ENCODE measurements at regions not wholly inside any gene's neighbourhood (a gene's known extent, or its start where the extent isn't known, plus 50 kb on each side); places are given as distances from the start of the nearest gene placed in this dataset.
A peak's percentile ranks its signal among the peaks of the same experiment; 100 is the strongest.

DNA sequence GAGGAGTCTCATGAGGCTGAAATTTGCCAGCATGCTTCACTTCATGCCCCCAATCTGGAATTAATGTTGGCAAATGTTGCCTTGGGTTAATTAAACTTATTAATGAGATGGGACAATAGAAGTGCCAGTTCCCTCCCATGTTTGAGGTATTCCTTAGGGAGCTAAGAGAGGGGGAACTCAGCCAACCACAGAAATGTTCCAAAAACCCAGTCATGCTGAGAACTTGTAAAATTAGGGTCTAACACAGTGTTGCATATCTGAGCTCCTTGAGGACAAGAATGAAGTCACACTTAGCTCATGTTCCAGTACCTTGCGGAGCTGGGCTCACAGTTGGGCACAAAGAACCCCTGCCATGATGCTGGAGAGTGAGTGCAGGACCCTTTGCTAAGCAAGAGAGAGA lies 89.4 kb downstream of the OAT start:
- H3K36me3 ChIP-seq = no peaks in the 10 kb centered on the region
- H3K4me3 ChIP-seq = no peak overlapping the region
- no peaks in the 10 kb centered on the region for H3K27me3 ChIP-seq
- H3K9me3 ChIP-seq = no peaks in the 10 kb centered on the region
- no peak overlapping the region for H3K27ac ChIP-seq
- WGBS = 100% methylated on average over 1 of the region's 1 CpG
- TF ChIP-seq CTCF (IDR thresholded peaks at IDR 0.05) = no peak
- no peak for TF ChIP-seq POLR2AphosphoS5 (IDR thresholded peaks at IDR 0.05)
- no peak for TF ChIP-seq POLR2A (IDR thresholded peaks at IDR 0.05)
- TF ChIP-seq EP300 (IDR thresholded peaks at IDR 0.05) = no peak
- no peaks in the 10 kb centered on the region for H3K4me1 ChIP-seq
- DNase-seq (ENCODE audit: low spot score in 2 of 2) = no peak

DNA sequence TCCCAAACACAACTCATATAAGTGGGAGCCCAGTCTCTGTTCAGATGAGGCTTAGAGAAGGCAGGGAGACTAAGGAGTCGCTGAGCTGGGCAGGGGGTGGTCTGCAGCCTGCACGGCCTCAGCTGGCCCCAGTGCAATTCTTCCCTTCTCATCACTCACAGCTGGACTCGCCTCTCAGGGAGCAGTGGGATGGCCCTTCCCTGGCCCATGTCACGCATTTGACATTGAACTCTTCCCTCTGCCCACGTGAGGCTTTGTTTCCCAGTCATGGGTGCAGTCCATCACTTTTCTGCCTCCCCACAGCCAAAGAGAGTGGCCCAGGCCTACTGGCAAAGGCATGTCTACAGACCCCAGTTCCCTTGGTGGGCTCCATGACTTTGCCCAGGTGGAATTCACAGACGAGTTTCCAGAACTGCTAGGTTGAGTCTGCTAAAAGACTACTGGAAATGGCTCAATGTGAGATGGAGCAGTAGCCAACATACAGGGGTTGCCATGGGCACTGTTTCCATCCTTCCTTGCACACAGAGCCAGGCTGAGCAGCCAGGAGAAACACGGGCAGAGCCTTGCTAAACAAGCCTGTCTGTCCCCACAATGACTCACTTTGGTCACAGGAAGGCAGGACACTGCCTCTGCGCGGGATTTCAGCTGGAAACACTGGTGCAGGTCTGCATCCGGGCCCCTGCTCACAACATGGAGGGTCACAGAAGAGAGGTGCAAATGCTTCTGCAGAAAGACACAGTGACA lies 90.1 kb downstream of the OAT start:
- H3K27me3 ChIP-seq = no peaks in the 10 kb centered on the region
- no peak for DNase-seq (ENCODE audit: low spot score in 2 of 2)
- no peak overlapping the region for H3K27ac ChIP-seq
- no peak overlapping the region for H3K4me3 ChIP-seq
- 77% methylated on average over 9 of the region's 10 CpGs for WGBS
- no peaks in the 10 kb centered on the region for H3K4me1 ChIP-seq
- TF ChIP-seq POLR2A (IDR thresholded peaks at IDR 0.05) (no peak), EP300 (IDR thresholded peaks at IDR 0.05) (no peak), POLR2AphosphoS5 (IDR thresholded peaks at IDR 0.05) (no peak), CTCF (IDR thresholded peaks at IDR 0.05) (no peak)
- H3K9me3 ChIP-seq = no peaks in the 10 kb centered on the region
- no peaks in the 10 kb centered on the region for H3K36me3 ChIP-seq

GRCh38 chr10:124325998-124326636 lies 92.6 kb downstream of the OAT start:
- Histone ChIP-seq H3K4me1 (no peaks in the 10 kb centered on the region), H3K9me3 (no peaks in the 10 kb centered on the region), H3K36me3 (no peaks in the 10 kb centered on the region), H3K27ac (no peak overlapping the region), H3K27me3 (no peaks in the 10 kb centered on the region), H3K4me3 (no peak overlapping the region)
- WGBS = 0% methylated on average over 1 of the region's 1 CpG
- no peak for DNase-seq (ENCODE audit: low spot score in 2 of 2)
- no peak for TF ChIP-seq CTCF (IDR thresholded peaks at IDR 0.05)
- TF ChIP-seq POLR2AphosphoS5 (IDR thresholded peaks at IDR 0.05) = no peak

DNA sequence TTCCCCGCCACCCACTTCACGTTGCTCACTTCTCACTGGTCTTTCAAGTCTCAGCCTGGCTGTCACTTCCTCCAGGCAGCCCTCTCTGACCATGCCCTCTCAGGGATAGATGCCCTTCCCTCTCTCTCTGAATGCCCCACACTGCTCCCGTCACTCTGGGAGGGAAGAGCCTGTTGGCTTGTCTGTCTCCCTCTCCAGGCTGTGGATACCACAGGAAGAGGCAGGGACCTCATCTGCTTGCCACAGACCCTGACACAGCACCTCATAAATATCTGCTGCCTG lies 93.1 kb downstream of the OAT start:
- no peaks in the 10 kb centered on the region for H3K36me3 ChIP-seq
- no peak overlapping the region for H3K27ac ChIP-seq
- no peak for TF ChIP-seq EP300 (IDR thresholded peaks at IDR 0.05)
- TF ChIP-seq CTCF (IDR thresholded peaks at IDR 0.05) = no peak
- no peak for TF ChIP-seq POLR2AphosphoS5 (IDR thresholded peaks at IDR 0.05)
- TF ChIP-seq POLR2A (IDR thresholded peaks at IDR 0.05) = no peak
- no peaks in the 10 kb centered on the region for H3K27me3 ChIP-seq
- no peaks in the 10 kb centered on the region for H3K4me1 ChIP-seq
- H3K4me3 ChIP-seq = no peak overlapping the region
- 98% methylated on average over 3 of the region's 3 CpGs for WGBS
- H3K9me3 ChIP-seq = no peaks in the 10 kb centered on the region
- peak in 1 of 2 donors; percentile 64 for DNase-seq (ENCODE audit: low spot score in 2 of 2)

DNA sequence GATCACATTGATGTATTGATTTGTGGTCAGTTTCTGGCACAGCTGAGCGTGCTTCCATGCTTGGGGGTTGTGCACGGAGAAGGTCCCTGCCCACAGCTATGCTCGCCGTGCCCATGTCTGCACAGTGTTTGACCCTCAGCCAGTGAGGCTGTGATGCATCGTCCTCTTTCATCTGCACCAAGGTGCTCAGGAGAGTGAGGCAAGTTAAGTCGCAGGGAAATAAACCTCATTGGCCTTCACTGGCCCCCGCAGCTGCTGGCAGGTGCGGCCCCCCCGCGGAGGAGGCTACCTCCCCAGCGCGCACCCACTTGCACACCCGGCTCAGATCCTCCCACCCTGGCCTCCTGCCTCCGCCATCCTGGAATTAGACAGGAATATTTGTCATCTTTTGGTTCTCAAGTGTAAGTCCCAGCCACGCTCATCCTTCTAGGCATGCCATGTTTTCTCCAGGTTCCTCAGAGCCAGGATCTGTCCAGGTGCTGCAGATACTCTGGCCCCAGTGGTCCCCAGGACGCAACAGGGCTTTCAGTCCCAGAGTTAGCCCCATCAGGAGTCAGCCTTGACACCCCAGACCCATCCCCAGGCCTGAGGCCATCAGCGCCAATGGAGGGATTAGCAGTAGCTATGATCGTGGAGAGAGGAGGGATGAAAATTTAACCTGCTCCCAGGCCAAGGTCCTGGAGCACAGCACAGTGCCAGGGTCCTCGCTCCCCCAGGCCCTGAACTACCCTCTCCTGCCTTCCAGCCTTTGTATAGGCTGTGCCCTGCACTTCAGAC lies 93.7 kb downstream of the OAT start:
- H3K4me3 ChIP-seq = no peak overlapping the region
- no peaks in the 10 kb centered on the region for H3K36me3 ChIP-seq
- H3K27me3 ChIP-seq = no peaks in the 10 kb centered on the region
- 88% methylated on average over 19 of the region's 19 CpGs for WGBS
- H3K27ac ChIP-seq = no peak overlapping the region
- no peaks in the 10 kb centered on the region for H3K9me3 ChIP-seq
- DNase-seq (ENCODE audit: low spot score in 2 of 2) = peak in 1 of 2 donors; percentile 49
- no peak for TF ChIP-seq POLR2A (IDR thresholded peaks at IDR 0.05)
- no peak for TF ChIP-seq EP300 (IDR thresholded peaks at IDR 0.05)
- TF ChIP-seq CTCF (IDR thresholded peaks at IDR 0.05) = no peak
- TF ChIP-seq POLR2AphosphoS5 (IDR thresholded peaks at IDR 0.05) = no peak
- no peaks in the 10 kb centered on the region for H3K4me1 ChIP-seq

Data from suprapubic skin (tissue), 4 donors.